ENCODE measurements at regions not wholly inside any gene's neighbourhood (a gene's known extent, or its start where the extent isn't known, plus 50 kb on each side); places are given as distances from the start of the nearest gene placed in this dataset.
A peak's percentile ranks its signal among the peaks of the same experiment; 100 is the strongest.
"Not testable (repeated sequence)": the region's sequence is repeated elsewhere in the genome, so short reads cannot be mapped to it uniquely, and the experiment has no call there.

DNA sequence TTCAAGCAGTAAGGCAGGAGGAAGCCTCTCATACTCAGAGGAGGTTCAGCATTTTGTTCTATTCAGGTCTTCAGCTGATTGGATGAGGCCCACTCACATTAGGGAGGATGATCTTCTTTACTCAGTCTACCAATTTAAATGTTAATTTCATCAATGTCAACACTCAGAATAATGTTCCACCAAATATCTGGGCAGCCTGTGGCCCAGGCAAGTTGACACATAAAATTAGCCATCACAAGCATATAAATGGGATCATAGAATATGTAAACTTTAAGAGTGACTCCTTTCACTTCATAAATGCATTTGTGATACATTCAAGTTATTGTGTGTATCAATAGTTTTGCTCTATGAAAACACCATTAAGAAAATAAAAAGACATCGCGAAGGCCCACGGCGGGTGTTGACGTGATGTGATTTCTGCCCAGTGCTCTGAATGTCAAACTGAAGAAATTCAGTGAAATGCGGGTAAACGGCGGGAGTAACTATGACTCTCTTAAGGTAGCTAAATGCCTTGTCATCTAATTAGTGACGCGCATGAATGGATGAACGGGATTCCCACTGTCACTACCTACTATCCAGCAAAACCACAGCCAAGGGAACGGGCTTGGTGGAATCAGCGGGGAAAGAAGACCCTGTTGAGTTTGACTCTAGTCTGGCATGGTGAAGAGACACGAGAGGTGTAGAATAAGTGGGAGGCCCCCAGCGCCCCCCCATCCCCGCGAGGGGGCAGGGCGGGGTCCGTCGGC, 536.1 kb upstream of the AUTS2 start:
- peak; percentile 8 for DNase-seq

DNA sequence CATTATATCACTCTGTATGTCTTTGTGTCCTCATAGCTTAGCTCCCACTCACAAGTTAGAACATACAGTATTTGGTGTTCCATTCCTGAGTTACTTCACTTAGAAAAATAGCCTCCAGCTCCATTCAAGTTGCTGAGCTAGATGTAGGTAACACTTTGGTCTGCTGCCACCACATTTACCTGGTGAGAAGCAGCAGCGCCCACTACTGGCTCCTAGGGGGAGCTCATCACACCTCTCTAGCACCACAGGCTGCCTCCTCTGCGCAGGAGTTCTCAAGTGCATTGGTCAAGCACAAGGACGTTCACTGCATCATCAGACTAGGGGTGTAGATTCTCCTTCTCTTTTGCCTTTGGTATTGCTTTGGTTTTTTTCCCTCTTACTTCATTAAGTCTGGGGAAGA, 530.9 kb upstream of the AUTS2 start:
- DNase-seq = no peak

DNA sequence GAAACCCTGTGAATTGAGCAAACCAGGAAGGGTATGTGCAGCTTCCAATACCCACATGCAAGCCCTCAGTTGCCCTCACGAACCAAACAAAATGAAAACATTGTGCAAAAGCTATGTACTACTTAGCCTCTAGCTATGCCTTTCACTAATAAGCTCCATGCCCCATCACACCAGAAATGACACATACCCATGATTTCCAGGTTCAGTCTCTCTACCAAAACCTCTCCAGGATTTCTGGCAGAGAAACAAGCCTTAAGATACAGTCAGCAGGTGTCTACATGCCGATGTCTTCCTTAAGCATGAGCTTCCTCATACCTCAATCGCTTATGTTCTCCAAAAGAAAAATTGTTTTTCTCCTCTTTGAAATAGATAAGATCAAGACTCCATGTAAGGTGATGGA, 527.8 kb upstream of the AUTS2 start:
- DNase-seq = no peak

DNA sequence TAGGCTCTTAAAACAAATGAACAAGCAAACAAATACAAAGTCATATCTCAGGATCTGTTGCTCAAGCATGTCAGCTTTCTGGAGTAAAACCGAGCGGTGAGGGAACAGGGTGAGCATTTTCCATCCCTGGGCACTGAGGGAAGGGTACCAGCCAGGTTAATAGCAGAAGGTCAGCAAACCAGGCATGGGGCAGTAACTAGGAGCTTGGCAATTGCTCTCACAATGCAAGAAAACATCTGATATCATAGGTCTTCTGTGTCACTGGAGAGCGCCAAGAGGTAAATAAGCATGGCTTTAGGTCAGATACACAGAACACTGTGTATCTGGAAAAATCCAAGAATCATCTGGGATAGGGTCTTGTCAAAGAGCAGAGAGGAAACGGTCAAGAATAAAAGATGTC, 521.7 kb upstream of the AUTS2 start:
- no peak for DNase-seq

DNA sequence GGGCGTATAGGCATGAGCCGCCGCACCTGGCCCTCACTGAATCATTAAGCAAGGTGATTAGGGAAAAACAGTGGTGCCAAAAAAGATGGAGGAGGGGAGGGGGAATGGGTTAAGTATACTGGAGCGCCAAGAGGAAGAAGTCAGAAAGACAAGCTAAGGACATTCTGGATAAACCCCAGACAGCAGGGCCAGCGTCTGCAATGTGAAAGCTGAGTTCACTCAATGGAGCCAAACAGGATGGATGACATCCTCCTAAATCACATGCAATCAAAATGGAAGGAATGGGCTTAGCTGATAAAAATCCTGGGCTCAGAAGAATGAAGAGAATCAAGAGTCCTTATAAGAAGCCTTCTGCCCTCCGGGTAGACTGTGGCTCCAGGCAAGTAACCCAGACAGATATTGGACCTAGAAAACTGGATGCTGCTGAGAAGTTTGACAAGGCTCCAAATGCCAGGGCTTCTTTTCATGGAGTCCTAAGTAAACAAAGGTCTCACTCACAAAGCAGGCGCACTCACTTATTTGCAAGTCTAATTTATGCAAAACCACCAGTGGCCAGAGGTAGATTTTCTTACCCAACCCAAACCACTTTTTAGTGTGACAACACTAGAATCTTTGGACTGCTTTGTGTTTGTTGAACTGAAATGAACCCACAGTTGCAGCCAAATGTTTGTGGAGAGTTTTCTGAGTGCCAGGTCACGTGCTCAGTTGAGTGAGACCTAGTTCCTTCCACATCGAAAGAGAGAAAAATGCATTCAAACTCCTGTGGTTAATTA, 519.1 kb upstream of the AUTS2 start:
- DNase-seq = no peak

DNA sequence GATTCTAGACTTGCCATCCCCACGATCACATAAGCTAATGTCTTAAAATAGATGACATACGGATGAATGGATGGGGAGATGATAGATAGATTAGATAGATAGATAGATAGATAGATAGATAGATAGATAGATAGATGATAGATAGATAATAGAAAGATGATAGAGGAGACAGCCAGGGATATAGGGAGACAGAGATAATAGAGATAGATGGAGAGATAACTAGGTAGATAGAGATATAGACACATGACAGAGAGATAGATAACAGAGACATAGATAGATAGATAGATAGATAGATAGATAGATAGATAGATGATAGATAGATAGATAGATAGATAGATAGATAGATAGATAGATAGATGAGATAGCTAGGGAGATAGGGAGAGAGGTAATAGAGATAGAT, 511.0 kb upstream of the AUTS2 start:
- not testable (repeated sequence) for DNase-seq

DNA sequence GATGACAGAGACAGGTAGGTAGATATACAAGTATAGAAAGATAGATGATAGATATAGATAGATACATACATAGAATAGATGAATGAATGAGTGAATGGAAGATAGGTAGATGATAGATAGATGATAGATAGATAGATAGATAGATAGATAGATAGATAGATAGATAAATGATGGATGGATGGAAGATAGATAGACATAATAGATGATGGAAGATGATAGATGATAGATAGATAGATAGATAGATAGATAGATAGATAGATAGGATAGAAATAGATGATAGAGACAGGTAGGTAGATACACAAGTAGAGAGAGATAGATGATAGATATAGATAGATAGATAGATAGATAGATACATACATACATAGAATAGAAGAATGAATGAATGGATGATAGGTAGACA, 510.1 kb upstream of the AUTS2 start:
- no peak for DNase-seq

DNA sequence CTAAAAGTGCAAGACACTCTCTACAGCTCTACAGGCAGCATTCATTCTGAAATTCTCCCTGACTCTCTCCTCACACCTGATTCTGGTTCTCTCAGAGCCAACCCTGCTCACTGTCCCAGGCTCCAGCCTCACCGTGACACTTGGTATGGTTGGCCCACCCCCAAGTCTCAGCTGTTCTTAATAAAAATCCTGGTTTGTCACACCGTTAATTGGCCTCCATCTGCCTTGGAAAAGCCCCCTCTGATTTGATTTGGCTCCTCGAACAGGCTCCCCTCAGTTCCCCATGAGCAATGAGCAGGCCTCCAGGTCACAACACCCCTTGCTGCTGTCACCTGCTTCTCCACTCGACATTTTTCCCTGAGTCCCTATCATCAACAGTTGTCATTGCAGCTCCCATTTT, 507.3 kb upstream of the AUTS2 start:
- DNase-seq = no peak

DNA sequence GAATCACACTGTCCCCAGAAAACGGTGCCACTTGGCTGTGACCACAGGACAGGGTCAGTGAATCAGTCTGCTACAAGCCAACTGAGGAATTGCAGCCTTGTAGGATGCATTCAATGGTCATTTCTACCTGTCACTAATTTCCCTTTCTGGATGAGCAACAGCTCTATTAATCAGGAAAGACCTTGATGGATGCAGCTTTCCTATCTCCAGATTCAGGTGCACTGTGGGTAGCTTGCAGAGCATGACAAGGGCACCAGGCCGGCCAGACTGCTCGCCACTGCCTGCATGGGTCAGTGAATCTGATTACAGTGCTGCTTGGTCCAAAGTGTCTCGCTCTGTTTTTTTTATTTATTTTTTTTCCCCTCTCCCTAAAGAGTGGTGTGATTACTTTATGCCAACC, 506.8 kb upstream of the AUTS2 start:
- DNase-seq = no peak

DNA sequence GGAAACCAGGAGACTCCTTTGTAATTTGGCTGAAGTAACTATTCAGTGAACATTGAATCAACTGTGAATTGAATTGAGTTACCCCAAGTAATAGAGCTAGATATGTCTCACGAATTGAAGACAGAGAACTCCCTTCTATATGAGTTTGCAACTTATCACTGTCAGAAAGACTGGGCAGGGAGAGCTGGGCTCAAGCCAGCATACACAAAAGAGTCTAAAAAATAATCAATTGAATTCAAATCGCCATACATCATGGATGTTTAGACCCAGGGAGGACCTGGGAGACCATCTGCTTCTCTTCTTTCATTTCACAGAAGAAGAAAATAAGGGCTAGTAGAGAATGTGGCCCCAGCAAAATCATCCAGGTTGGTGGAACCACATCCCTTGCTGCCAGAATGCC, 503.1 kb upstream of the AUTS2 start:
- DNase-seq = no peak

DNA sequence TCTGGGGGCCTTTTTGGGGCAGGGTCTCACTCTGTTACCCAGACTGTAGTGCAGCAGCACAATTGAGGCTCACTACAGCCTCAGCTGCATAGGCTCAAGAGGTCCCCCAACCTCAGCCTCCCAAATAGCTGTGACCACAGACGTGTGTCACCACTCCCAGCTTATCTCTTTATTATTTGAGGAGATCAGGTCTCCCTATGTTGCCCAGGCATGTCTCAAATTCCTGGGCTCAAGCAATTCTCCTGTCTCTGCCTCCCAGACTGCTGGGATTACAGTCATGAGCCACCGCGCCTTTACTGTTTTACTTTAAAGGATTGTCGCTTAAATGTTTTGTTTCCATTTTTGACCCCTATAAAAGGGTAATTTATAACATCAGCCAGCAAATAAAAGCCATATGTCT, 502.6 kb upstream of the AUTS2 start:
- DNase-seq = no peak

DNA sequence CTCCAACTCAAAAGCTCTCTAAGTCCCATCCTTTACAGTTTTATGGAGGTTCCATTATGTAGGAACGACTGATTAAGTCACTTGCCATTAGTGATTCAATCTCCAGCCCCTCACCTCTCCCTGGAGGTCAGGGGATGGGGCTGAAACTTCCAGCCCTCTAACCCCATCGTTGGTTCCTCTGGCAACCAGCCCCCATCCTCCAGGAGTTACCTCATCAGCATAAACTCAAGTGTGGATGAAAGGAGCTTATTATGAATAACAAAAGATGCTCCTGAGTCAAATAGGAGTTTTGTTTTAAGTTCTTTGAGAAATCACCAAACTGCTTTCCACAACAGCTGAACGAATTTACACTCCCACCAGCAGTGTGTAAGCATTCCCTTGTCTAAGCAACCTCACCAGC, 494.3 kb upstream of the AUTS2 start:
- DNase-seq = no peak

DNA sequence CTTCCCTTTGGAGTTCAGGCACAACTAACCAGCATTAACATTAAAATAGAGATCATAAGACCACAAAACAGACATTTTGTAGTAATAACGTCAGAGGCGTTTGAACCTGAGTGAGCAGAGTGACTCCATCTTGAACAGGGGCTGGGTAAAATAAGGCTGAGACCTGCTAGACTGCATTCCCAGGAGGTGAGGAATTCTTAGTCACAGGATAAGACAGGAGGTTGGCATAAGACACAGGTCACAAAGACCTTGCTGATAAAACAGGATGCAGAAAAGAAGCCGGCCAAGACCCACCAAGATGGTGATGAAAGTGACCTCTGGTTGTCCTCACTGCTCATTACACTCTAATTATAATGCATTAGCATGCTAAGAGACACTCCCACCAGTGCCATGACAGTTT, 493.2 kb upstream of the AUTS2 start:
- DNase-seq = no peak

DNA sequence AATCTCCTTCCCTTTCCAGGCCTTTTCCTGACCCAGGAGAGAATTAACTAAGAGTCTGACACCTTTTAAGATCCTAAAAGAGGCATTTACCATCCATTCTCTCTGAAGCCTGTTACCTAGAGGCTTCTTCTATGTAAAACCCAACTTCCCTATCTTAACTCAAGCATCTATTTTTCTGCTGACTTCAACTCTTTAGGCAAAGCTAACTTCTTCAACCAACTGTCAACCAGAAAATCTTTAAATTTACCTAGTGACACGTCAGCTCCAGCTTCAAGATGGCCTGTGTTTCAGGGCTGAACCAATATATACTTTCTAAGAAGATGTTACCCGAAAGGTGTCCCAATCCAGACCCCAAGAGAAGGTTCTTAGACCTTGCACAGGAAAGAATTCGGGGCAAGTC, 492.3 kb upstream of the AUTS2 start:
- no peak for DNase-seq

DNA sequence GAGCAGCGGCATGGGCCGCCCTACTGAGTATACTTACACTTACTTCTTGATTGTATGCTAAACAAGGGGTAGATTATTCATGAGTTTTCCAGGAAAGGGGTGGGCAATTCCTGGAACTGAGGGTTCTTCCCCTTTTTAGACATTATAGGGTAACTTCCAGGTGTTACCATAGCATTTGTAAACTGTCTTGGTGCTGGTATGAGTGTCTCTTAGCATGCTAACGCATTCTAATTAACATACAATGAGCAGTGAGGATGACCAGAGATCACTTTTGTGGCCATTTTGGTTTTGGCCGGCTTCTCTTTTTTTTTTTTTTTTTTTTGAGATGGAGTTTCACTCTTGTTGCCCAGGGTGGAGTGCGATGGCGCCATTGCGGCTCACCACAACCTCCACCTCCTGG, 491.8 kb upstream of the AUTS2 start:
- DNase-seq = not testable (repeated sequence)

DNA sequence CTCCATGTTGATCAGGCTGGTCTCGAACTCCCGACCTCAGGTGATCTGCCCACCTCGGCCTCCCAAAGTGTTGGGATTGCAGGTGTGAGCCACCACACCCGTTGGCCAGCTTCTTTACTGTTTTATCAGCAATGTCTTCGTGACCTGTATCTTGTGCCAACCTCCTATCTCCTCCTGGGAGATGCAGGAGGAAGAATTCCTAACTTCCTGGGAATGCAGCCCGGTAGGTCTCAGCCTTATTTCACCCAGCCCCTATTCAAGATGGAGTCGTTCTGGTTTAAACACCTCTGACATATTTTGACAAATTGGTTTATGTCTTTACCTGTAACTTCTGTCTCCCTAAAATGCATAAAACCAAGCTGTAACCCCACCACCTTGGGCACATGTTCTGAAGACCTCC, 491.3 kb upstream of the AUTS2 start:
- not testable (repeated sequence) for DNase-seq

DNA sequence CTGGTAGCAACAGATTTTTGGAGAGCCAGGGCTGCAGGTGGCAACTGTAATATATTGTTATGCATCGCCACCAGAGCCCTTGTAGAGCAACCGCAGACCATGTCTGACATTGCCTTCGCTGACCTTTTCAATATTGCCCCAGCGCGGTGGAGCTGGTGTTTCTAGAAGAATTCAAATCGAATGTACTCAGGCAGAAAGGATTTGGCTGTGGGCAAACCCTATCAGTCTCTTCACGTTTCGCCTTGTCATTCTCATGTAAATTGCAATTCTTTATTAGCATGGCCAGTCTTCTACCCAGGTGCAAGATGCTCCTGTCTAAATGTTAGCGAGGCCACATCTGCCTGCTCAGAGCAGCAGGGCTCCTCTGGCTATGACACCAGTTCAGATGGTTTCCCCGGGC, 490.2 kb upstream of the AUTS2 start:
- no peak for DNase-seq

DNA sequence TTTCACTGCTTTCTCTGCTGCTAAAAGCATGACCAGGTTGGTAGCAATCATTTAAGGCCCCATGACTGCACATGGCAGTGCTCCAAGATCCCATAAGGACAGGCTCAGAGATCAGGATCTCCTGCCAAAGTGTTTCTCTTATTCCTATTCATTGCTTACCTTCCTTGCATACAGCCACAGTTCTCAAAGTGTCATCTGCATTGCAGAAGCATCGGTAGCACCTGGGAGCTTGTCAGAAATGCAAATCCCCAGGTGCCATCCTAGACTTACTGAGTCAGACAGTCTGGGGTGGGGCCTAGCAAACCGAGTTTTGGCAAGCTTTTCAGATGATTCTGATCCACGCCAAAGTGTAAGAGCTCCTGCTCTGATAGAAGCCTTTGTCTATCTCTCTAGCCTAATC, 489.0 kb upstream of the AUTS2 start:
- no peak for DNase-seq

DNA sequence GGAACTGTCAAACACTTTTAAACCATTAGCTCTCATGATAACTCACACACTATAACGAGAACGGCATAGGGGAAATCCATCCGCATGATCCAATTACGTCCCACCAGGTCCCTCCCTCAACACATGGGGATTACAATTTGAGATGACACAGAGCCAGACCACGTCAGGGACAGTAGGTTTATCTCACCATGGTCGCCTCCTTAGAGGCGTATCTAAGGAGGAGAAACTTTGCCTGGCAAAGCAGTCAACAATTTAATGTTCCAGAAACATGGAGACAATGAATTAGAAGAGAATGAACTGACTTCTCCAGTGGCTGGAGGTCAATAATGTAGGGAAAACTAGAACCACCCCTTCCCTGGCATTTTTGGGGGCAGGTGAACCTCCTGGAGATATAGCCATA, 488.4 kb upstream of the AUTS2 start:
- no peak for DNase-seq

DNA sequence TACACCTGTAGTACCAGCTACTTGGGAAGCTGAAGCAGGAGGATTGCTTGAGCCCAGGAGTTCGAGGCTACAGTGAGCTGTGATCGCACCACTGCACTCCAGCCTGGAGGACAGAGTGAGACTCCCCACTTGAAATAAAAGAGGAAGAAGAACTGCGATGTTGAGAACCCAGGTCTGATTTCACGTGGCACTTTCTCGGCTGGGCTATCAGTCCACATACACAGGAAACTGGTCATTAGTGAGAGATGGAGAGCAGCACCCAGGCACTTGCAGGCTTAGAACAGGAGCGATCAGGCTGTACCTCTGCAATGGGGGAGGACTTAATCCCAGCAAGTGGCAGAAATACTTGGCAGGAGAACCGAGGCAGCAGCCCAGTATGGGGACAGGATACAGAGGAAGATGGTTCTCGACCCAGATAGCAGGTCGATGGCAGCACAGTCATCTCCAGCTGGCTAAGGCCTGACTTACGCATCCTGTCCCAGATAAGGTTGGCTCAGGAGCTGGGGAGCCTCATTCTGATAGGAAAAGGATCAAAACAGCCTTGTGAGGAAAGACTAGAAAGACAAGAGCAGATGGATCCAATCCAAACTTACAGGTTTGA, 487.7 kb upstream of the AUTS2 start:
- DNase-seq = no peak

DNA sequence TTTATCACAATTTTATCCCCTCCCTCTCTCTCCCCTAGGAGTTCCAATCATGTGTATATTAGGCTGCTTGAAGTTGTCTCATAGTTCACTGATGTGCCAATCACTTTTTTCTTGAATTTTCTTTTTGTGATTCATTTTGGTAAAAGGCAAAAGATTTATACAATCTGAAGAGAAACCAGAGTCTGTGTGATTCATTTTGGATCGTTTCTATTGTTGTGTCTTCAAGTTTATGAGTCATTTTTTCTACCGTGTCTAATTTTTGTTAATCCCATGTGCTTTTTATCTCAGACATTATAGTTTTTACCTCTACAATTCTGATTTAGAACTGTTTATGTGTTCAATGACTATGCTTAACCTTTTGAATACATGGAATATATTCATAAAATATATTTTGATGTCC, 483.9 kb upstream of the AUTS2 start:
- no peak for DNase-seq

DNA sequence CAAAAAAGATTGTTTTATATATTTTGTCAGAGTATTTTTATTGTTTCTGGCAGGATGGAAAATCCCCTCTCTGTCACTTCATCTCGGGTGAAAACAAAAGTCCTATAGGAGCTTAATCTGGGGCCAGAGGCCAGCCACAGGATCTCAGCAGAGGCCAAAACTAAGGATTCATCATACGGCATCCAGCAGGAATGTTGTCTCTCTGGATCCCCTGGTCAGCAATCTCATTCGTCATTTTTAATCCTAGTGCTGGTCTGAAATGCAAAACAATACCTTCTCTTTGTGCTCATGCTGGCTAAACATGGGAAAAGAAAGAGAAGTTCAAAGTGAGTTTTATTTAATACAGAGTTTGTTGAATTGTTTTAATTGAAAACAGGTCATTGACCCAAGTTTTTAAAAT, 482.5 kb upstream of the AUTS2 start:
- no peak for DNase-seq

DNA sequence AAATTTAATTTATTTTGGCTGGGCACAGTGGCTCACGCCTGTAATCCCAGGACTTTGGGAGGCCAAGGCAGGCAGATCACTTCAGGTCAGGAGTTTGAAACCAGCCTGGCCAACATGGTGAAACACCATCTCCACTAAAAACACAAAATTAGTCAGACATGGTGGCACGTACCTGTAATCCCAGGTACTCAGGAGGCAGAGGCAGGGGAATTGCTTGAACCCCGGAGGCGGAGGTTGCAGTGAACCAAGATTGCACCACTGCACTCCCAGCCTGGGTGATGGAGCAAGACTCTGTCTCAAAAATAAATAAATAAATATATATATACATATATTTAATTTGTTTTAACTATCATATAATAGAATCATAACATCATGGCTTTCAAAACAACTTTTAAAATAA, 482.1 kb upstream of the AUTS2 start:
- not testable (repeated sequence) for DNase-seq

DNA sequence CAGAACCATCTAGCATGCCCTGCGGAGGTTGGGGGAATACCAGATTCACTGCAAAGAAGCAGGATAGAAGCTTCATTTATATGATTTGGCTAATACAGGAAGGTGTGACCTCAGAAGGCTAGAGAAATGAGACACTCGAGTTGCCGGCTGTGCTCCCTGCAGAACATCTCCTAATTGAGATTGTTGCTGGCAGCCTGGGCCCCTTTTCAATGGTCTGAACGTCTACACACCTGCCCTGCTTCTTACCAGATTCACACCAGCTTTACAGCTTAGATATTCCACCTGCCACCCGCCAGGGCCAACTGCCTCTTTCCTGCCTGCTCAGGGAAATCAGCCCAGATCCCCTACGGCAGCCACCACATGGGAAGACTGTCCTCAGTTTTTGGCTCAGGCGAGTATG, 475.3 kb upstream of the AUTS2 start:
- DNase-seq = no peak
